Loucy (cell line): ENCODE measurements at regions not wholly inside any gene's neighbourhood (a gene's known extent, or its start where the extent isn't known, plus 50 kb on each side); places are given as distances from the start of the nearest gene placed in this dataset.

Experiments
- CTCF ChIP-seq: fragments of 200-600 bp; sonication (generic); conservative IDR thresholded peaks from 2 replicates; pipeline ENCODE4 v1.5.1; 2014; ENCODE audit warnings: mild to moderate bottlenecking, antibody characterized with exemption, low read length
- EZH2phosphoT487 ChIP-seq: fragments of 200-600 bp; IDR thresholded peaks from 2 replicates; pipeline ENCODE4 v1.6.1; 2018; ENCODE audit warnings: antibody characterized with exemption, mild to moderate bottlenecking, moderate library complexity, borderline replicate concordance

GRCh38 chr6:1247894-1248293 lies 64.0 kb upstream of the FOXQ1 start:
- no peak for TF ChIP-seq CTCF
- TF ChIP-seq EZH2phosphoT487, result no peak
